DLD1 (cell line): ENCODE measurements at regions not wholly inside any gene's neighbourhood (a gene's known extent, or its start where the extent isn't known, plus 50 kb on each side); places are given as distances from the start of the nearest gene placed in this dataset.

Experiments used
- in situ Hi-C: cut with HindIII; loops from 2 replicates; pipeline ENCODE4 v1.10.0; 2017; ENCODE audit warnings: low sequenced_read_pairs

DNA sequence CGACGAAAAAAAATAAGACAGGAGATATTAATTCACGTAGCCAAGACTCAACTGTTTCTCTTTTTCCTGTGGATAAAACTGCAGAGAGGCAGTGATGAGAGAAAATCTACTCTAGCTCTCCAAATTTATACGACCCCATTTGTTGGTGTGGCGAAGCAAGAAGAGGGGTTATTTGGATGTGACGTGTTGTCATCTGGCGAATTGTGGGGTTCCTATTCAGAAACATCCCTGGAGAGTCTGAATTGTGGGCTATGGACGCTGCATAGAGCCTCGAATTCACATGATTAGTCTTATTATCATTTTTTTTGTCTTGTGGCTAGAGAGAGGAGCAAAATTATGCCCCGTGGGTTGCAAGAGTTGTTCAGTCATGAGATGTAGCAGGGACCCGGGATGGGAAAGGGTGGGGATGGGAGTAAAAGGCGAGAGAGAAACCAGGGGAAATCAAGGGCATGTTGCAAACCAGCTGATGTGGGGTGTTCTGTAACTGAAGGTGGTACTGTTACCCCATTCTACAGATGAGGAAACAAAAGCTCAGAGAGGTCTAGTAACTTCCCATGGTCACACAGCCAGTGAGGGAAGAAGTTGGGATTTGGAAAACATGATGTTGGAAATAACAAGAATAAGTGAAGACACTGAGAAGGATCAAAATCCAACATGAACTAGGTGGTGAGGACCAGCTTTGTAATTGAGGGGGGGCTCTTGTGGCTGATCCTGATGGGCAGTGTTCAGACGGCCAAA, 69.2 kb upstream of the SFMBT2 start:
- in situ Hi-C loops: no loop called here

- in situ Hi-C loops: no loop called here
These were observed 68.1 kb upstream of the SFMBT2 start for GRCh38 chr10:7478727-7479457.

DNA sequence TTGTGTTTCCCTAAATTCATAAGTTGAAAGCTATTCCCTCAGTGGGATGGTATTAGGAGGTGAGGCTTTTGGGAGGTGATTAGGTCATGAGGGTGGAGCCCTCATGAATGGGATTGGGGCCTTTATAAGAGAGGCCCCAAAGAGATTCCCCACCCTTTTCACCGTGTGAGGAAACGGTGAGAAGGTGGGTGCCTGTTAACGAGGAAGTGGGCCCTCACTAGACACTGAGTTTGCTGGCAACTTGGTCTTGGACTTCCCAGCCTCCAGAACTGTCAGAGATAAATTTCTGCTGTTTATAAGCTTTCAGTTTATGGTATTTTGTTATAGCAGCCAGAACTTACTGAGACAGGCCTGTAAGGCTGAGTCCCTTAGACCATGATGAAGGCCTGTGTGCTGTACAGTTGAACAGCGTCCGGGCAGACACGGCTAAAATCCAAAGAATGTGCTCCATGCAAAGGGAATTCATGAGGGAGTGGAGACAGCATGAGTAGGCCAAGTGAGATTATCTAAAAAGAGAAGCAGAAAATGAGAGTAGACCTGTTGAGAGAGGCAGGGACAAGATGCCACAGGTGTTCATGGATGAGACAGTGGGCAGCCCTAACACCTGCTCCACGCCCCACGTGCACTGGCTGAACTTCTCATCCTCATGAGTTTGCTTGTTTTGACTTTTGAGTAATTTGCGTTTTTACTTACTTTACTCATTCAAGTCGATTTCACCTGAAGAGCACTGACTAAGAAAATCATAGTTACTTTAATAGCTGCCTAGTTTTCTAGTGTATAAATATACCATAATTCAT, 66.9 kb upstream of the SFMBT2 start:
- in situ Hi-C loops: no loop called here

DNA sequence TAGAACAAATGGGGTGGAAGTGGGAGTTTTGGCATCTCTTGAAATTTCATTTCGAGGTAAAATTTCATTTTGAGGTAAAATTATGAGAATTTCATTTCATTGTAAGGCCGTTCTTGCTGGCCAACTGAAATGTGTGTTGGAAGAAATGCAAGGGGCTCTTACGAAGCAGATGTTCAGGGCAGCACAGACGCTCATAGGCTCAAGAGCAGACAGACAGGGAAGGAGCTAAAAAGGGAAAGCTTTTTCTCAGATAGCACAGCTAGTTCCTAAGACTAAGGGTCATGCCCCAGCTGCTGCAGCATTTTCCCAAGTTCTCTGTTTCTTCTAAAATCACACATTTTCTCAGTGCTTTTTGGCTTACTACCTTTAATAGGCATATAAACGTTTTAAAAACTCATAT, 65.1 kb upstream of the SFMBT2 start:
- in situ Hi-C loops: no loop called here

DNA sequence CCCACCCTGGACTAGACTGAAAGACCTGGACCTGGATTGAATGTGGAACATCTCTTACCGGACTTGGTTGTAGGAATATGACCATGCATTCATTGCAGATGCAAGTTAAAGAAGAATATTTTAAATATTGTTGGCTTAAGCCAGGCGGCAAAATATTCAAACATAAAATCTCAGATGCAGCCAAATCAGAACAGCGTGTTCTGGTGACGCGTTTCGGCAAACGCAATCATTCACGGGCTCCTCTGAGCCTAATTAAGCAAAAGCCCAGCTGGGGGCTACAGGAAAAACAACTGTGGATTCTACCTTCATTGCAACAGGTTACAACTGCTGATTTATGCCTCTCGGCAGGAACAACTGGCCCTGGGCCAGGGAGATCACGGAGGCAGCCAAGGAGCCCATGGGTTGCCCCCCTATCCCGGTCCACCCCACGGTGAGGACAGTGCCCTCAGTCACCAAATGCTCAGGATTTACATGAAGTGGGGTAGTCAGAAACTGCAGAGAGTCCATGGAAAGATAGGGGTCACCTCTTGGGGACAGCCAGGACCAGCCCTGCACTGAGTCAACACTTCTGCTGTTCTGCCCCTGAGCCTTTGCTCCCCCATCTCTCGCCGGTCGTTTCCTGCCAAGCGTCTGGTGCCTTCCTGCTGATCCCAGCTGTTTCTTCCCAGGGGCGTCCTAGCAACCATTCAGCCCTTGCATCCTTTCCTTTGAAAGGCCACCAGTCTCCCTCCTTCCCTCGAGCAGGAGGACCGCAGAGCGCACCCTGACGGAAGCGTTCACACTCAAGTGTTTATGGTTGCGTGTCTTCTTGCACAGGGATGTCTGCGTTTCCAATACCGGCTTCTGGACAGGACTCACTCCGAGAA, 64.4 kb upstream of the SFMBT2 start:
- in situ Hi-C loops: no loop called here

GRCh38 chr10:7474388-7474787, 63.6 kb upstream of the SFMBT2 start:
- in situ Hi-C loops: no loop called here

DNA sequence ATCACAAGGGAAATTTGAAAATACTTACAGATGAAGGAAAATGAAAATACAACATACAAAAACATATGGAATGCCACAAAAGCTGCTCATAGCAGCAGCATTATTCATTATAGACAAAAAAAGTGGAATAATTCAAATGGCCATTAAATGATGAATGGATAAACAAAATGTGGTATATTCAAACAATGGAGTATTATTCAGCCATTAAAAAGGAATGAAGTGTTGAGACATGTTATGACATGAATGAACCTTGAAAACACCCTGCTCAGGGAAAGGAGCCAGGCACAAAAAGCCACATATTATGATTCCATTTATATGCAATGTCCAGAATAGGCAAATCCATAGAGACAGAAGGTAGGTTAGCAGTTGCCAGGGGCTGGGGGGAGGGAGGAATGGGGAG, 62.6 kb upstream of the SFMBT2 start:
- in situ Hi-C loops: no loop called here

DNA sequence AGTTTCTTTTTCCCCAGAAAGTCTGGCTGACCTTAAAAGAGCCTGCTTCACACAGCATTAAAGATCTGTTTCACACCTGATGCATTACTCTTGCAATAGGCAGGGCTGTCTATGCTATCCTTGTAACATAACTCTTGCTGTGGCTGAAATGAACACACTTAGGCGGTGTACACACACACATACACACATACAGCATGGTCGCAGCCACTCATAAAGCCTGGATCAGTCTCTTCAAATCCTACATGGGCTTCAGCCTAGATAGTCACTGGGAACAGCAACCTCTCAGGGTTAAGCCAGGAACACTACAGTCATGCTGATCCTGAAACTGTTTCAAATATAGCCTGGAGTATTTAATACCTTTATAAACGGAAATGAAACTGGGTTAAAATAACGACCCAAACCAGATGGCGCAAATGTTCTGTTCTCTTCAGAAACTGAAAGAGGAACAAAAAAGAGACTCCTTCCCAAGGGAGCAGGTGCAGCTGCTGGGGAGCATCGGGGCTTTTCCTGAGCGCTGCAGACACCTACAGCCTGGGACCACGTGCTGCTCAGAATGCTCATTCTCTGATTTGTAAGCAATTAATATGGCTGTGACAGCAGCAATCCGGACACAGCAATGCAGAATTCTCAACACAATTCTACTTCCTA, 61.0 kb upstream of the SFMBT2 start:
- in situ Hi-C loops: no loop called here

GRCh38 chr10:7470371-7470770, 59.5 kb upstream of the SFMBT2 start:
- in situ Hi-C loops: no loop called here

DNA sequence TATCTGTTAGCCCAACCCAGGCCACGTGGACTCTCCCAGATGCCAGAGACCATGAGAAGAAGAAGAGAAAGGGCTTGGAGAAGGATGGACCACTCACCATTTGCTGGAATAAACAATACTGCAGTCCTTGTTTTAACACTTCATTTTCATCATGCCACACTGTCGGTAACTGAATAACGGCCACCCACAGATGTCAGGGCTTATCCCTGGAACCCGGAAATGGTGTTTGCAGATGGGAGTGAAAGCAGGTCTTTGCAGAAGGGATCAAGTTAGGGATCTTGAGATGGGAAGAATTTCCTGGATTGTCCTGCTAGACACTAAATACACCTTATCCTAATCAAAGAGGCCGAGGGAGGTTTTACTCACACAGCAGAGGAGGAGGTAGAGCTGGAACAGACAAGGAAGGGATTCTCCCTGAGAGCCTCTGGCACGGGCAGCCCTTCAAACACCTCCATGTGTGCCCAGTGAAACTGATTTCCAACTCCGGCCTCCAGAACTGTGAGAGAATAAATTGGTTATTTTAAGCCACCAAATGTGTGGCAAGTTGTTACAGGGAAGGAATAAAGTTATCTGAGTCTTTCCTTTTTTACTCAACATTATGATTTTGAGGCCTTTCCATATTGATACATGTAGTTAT, 56.3 kb upstream of the SFMBT2 start:
- in situ Hi-C loops: no loop called here

DNA sequence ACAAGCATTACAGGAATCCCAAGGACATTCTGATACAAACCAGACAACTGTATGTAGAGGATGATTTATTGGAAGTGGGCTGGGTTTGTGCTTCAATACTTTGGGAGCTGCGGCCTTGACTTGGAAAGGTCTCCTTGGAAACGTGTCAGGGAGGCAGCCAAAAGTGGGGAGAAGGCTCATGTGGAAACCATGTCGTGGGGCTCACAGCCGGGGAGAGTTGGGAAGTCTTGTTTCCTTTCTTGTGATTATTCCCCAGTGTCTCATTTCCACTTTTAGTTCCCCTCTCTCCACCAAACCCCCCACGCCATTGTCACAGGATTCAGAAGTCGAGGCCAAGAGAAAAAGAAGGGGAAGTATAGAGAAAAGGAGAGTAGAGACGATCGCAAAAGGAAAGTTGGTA, 53.9 kb upstream of the SFMBT2 start:
- in situ Hi-C loops: no loop called here
